SU-DHL-6 (cell line): ENCODE measurements at regions not wholly inside any gene's neighbourhood (a gene's known extent, or its start where the extent isn't known, plus 50 kb on each side); places are given as distances from the start of the nearest gene placed in this dataset.

Experiments
- CTCF ChIP-seq: fragments of 200-600 bp; sonication (generic); IDR thresholded peaks from one replicate; pipeline ENCODE4 v1.5.1; 2017; ENCODE audit warnings: antibody characterized with exemption, mild to moderate bottlenecking, low read length, moderate library complexity; ENCODE audit not compliant: insufficient read depth, poor library complexity, severe bottlenecking
- EZH2phosphoT487 ChIP-seq: fragments of 200-600 bp; sonication (generic), shearing (Covaris generic); conservative IDR thresholded peaks from 2 replicates; pipeline ENCODE4 v1.6.1; 2018; ENCODE audit warnings: mild to moderate bottlenecking, antibody characterized with exemption, low read length, moderate library complexity, mixed read lengths

GRCh38 chr4:174058846-174059245 is 224.6 kb downstream of the FBXO8 start:
- TF ChIP-seq CTCF (no peak), EZH2phosphoT487 (no peak)
